ENCODE measurements at regions not wholly inside any gene's neighbourhood (a gene's known extent, or its start where the extent isn't known, plus 50 kb on each side); places are given as distances from the start of the nearest gene placed in this dataset.
A peak's percentile ranks its signal among the peaks of the same experiment; 100 is the strongest.

DNA sequence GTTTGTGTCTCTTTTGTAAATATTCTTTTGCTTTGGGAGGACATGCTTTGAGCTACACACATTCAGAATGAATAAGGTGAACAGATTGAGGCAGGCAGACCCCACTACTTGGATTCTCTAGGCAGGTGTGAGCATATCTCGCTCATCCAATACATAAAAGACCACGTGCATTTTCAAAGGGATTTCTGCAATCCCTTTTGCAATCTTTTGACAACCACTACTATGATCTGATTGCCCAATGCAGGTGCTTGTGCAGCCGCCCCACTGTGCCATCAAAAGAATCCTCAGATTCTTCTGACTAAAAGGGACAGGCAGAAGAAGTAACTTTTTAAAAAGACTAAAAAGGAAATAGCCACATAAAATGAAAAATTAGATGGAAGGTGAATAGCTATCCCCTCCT lies 341.4 kb downstream of the BMP4 start:
- peaks cover 2% of the 10 kb centered on the region for H3K4me1 Mint-ChIP-seq
- no peak for DNase-seq
- peaks cover 5% of the 10 kb centered on the region for H3K27me3 Mint-ChIP-seq
- no peak overlapping the region for H3K27ac Mint-ChIP-seq
- no peak overlapping the region for H3K4me3 Mint-ChIP-seq
- H3K36me3 Mint-ChIP-seq = no peaks in the 10 kb centered on the region
- H3K9me3 Mint-ChIP-seq = no peaks in the 10 kb centered on the region

DNA sequence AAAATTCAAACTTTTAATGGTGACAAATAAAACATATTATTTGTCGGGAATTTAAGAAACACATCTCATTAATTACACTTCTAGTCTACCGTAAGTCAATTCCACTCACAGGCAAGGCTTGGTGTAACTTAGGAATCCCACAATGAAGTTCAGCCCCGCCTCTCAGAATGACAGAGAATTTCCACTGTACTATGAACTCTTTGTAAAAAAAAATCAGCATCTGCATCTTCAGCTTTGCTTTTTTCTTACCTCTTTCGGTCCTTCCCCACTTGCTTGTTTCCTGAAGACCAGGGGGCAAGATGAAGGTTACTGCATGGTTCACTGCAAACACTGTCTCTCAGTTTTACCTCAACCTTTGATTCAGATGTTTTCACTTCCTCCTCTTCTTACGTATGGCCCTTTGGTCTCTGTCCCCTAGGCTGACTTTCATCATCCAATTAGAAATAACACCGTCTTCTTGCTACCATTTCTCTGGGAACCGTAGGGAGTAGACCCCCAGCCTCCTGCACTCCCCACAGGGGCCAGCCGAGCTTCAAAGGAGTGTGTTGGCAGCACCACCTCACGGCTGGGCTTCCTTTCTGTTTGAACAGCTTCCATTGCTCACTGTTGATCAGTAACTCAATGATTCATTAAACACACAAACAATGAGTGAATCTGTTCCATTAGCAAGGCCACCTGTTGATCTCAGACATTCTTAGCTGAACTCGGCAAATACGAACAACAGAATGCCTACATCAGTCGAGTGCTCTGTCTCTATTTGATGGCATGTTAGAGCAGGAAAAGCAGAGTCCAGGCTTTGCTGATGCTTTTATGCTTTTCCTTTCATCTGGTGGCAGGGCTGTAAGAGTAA lies 343.0 kb downstream of the BMP4 start:
- Mint-ChIP-seq H3K27me3 (peaks cover 5% of the 10 kb centered on the region), H3K4me3 (peak overlapping the region; percentile 29), H3K4me1 (peaks cover 2% of the 10 kb centered on the region), H3K27ac (peak overlapping the region; percentile 92), H3K36me3 (no peaks in the 10 kb centered on the region), H3K9me3 (no peaks in the 10 kb centered on the region)
- DNase-seq = peak; percentile 4

GRCh38 chr14:53610947-53611346 lies 345.7 kb downstream of the BMP4 start:
- peaks cover 2% of the 10 kb centered on the region for H3K4me1 Mint-ChIP-seq
- no peaks in the 10 kb centered on the region for H3K36me3 Mint-ChIP-seq
- no peak for DNase-seq
- H3K27ac Mint-ChIP-seq = no peak overlapping the region
- no peaks in the 10 kb centered on the region for H3K9me3 Mint-ChIP-seq
- H3K27me3 Mint-ChIP-seq = peaks cover 2% of the 10 kb centered on the region
- no peak overlapping the region for H3K4me3 Mint-ChIP-seq

GRCh38 chr14:53609009-53609408 lies 347.6 kb downstream of the BMP4 start:
- Mint-ChIP-seq H3K27me3 (no peaks in the 10 kb centered on the region), H3K9me3 (no peaks in the 10 kb centered on the region), H3K27ac (no peak overlapping the region), H3K36me3 (no peaks in the 10 kb centered on the region), H3K4me1 (peaks cover 2% of the 10 kb centered on the region), H3K4me3 (no peak overlapping the region)
- no peak for DNase-seq

DNA sequence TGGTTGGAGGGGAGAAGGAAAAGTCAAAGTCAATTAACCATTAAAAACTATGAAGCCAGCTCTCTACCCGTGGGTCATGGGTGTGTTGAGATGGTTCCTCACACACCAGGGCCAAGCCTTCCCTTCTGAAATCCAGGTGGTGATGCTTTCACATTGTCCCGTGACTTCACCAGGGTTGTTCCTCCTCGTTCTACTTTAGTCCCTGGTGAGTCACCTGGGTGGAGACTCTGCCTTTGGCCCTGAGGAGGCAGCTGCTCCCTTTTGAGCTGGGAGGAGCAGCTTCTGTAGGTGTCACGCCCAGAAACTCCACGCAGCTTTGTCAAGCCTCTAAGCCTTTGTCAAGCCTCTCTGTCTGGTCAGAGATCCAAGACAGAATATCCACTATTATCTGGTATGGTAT lies 348.3 kb downstream of the BMP4 start:
- Mint-ChIP-seq H3K27me3 (no peaks in the 10 kb centered on the region), H3K36me3 (no peaks in the 10 kb centered on the region), H3K9me3 (no peaks in the 10 kb centered on the region), H3K4me3 (no peak overlapping the region), H3K4me1 (no peaks in the 10 kb centered on the region), H3K27ac (no peak overlapping the region)
- no peak for DNase-seq

- no peaks in the 10 kb centered on the region for H3K9me3 Mint-ChIP-seq
- no peaks in the 10 kb centered on the region for H3K27me3 Mint-ChIP-seq
- no peak overlapping the region for H3K4me3 Mint-ChIP-seq
- H3K4me1 Mint-ChIP-seq = no peaks in the 10 kb centered on the region
- no peaks in the 10 kb centered on the region for H3K36me3 Mint-ChIP-seq
- DNase-seq = no peak
- H3K27ac Mint-ChIP-seq = no peak overlapping the region
Observed at GRCh38 chr14:53606203-53606602, 350.4 kb downstream of the BMP4 start.

- Mint-ChIP-seq H3K27me3 (no peaks in the 10 kb centered on the region), H3K4me3 (no peak overlapping the region), H3K9me3 (no peaks in the 10 kb centered on the region), H3K36me3 (no peaks in the 10 kb centered on the region), H3K27ac (no peak overlapping the region), H3K4me1 (no peaks in the 10 kb centered on the region)
- no peak for DNase-seq
Observed at GRCh38 chr14:53605562-53605961, 351.1 kb downstream of the BMP4 start.

- DNase-seq = no peak
- Mint-ChIP-seq H3K27me3 (no peaks in the 10 kb centered on the region), H3K4me1 (no peaks in the 10 kb centered on the region), H3K9me3 (no peaks in the 10 kb centered on the region), H3K27ac (no peak overlapping the region), H3K36me3 (no peaks in the 10 kb centered on the region), H3K4me3 (no peak overlapping the region)
Observed at GRCh38 chr14:53603994-53604393, 352.6 kb downstream of the BMP4 start.

DNA sequence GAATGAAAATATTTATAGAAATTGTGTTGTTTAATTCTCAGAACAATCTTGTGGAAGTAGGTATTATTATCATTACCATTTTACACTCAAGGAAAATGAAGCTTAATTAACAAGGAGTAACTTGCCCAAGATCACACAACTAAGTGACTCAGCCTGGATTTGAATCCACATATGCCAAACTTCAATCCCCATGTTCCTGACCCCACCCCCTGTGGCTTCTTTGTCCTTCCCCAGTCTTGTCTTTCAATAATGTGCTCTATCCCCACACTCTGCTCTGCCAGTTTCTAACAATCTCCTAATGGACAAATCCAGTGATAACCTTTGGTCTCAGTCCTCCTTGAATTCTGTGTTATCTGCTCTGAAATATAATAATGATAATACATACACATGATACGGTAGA lies 355.2 kb downstream of the BMP4 start:
- no peaks in the 10 kb centered on the region for H3K27me3 Mint-ChIP-seq
- H3K27ac Mint-ChIP-seq = no peak overlapping the region
- no peaks in the 10 kb centered on the region for H3K4me1 Mint-ChIP-seq
- no peak overlapping the region for H3K4me3 Mint-ChIP-seq
- H3K36me3 Mint-ChIP-seq = no peaks in the 10 kb centered on the region
- DNase-seq = no peak
- H3K9me3 Mint-ChIP-seq = no peaks in the 10 kb centered on the region

- Mint-ChIP-seq H3K27ac (no peak overlapping the region), H3K4me1 (no peaks in the 10 kb centered on the region), H3K27me3 (no peaks in the 10 kb centered on the region), H3K9me3 (no peaks in the 10 kb centered on the region), H3K4me3 (no peak overlapping the region), H3K36me3 (no peaks in the 10 kb centered on the region)
- no peak for DNase-seq
Observed at GRCh38 chr14:53599221-53599945, 357.2 kb downstream of the BMP4 start.

DNA sequence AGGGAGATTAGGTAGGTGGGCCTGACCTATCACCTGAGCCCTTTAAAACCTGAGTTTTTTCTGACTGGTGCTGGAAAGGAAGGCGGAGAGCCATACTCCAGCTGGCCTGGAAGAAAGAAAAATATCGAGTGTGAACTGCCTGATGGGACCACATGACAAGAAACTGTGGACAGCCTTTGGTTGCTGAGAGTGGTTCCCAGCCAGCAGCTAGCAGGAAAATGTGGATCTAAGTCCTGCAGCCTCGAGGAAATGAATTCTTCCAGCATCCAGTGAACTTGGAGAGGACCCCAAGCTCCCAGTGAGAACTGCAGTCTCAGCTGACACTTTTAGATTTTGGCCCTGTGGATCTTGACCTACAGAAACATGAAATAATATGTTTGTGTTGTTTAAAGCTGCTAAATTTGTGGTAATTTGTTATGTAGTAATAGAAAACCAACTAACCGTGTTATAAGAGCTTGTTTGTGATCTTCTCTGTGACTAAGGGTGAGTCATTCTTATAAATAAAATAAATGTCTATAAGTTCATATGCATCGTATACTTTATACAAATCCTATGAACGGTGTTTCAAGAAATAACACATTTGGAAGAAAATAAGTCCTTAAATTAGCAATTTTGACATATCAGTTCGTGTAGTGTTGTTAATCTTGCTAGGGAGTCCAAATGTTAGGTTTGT lies 359.6 kb downstream of the BMP4 start:
- no peaks in the 10 kb centered on the region for H3K4me1 Mint-ChIP-seq
- no peak overlapping the region for H3K4me3 Mint-ChIP-seq
- no peaks in the 10 kb centered on the region for H3K27me3 Mint-ChIP-seq
- H3K27ac Mint-ChIP-seq = no peak overlapping the region
- no peak for DNase-seq
- no peaks in the 10 kb centered on the region for H3K36me3 Mint-ChIP-seq
- H3K9me3 Mint-ChIP-seq = no peaks in the 10 kb centered on the region

GRCh38 chr14:53591816-53592215 lies 364.8 kb downstream of the BMP4 start:
- Mint-ChIP-seq H3K27me3 (no peaks in the 10 kb centered on the region), H3K4me3 (no peak overlapping the region), H3K4me1 (no peaks in the 10 kb centered on the region)

DNA sequence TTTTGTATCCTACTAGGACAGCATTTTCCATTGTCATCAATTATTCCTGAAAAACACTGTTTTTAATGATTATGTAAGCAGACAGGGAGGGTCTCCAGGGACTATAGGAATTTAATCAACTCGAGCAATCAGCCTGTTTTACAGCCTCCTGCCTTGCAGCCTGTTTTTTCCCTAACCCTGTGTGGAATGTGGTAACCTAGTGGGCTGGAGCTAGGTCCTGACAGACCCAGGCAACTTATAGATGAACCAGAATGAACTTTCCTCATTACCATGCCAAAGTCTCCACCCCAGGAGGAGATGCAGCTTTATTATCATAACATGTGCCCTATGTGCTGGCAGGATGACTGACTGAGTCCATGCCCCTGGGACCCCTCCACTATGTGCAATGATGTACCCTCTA lies 375.1 kb downstream of the BMP4 start:
- no peaks in the 10 kb centered on the region for H3K9me3 Mint-ChIP-seq
- H3K4me3 Mint-ChIP-seq = no peak overlapping the region
- no peak overlapping the region for H3K27ac Mint-ChIP-seq
- no peak for DNase-seq
- peaks cover 6% of the 10 kb centered on the region for H3K27me3 Mint-ChIP-seq
- H3K4me1 Mint-ChIP-seq = no peaks in the 10 kb centered on the region
- H3K36me3 Mint-ChIP-seq = no peaks in the 10 kb centered on the region

More at GRCh38 chr14:53591816-53592215, 364.8 kb downstream of the BMP4 start:
- Mint-ChIP-seq H3K9me3 (no peaks in the 10 kb centered on the region), H3K27ac (no peak overlapping the region), H3K36me3 (no peaks in the 10 kb centered on the region)
- no peak for DNase-seq

DNA sequence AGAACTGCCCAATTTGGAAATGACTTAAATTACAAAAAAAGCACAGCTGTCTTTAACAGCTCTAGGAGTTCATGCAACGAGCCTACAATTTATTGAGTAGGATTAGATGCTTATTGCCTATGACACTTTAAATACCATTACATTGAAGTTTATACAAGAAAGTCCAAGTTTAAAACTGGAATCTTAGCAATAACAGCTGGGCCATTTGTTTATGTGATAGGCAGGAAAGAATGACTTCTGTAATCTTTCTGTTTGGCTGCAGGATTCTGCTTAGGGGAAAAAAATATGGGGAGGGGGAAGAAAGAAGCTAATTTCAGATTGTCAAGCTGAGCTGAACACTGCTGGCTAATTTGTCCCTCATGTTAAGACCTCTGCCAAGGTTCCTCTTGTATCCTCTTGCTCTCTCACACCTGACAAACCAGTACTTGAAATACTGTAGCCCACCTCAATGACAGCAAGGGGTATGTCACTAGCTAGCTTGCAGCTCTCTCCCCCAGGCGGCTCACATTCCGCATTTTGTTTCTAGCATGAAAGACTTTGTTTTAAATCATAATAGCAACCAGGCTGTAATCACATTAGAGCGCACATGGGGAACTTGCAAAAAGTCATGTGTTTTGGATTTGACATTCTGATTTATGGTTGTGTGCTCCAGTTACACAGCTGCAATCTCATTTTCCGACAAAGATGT lies 384.8 kb downstream of the BMP4 start:
- DNase-seq = no peak
- Mint-ChIP-seq H3K4me1 (no peaks in the 10 kb centered on the region), H3K27me3 (peaks cover 21% of the 10 kb centered on the region), H3K36me3 (no peaks in the 10 kb centered on the region), H3K27ac (no peak overlapping the region), H3K4me3 (no peak overlapping the region), H3K9me3 (peaks cover 1% of the 10 kb centered on the region)

All from activated naive CD8-positive, alpha-beta T cell treated with anti-CD3 and anti-CD28 coated beads for 36 hours (primary cell).